GM21447 (cell line): ENCODE measurements at regions not wholly inside any gene's neighbourhood (a gene's known extent, or its start where the extent isn't known, plus 50 kb on each side); places are given as distances from the start of the nearest gene placed in this dataset.

ENCODE experiments used
- ATAC-seq: cut with Tn5 transposase; IDR thresholded peaks from one replicate; pipeline ENCODE4 v1.9.1; 2021; ENCODE audit not compliant: unreplicated experiment

GRCh38 chr16:80144191-80144590, 396.6 kb upstream of the DYNLRB2 start:
- ATAC-seq: peak; percentile 99

- ATAC-seq: no peak
Observed at GRCh38 chr16:80142940-80143339, 397.9 kb upstream of the DYNLRB2 start.

GRCh38 chr16:80142281-80142680, 398.5 kb upstream of the DYNLRB2 start:
- ATAC-seq: no peak

GRCh38 chr16:80129791-80130190, 411.0 kb upstream of the DYNLRB2 start:
- no peak for ATAC-seq

- ATAC-seq: no peak
Observed at GRCh38 chr16:80125677-80126076, 415.1 kb upstream of the DYNLRB2 start.

GRCh38 chr16:80123189-80123588, 417.6 kb upstream of the DYNLRB2 start:
- ATAC-seq: no peak

- no peak for ATAC-seq
Observed at GRCh38 chr16:80122115-80122514, 418.7 kb upstream of the DYNLRB2 start.

- no peak for ATAC-seq
Observed at GRCh38 chr16:80121522-80121909, 419.3 kb upstream of the DYNLRB2 start.

GRCh38 chr16:80120899-80121521, 419.8 kb upstream of the DYNLRB2 start:
- no peak for ATAC-seq

GRCh38 chr16:80117556-80118130, 423.1 kb upstream of the DYNLRB2 start:
- ATAC-seq: no peak

GRCh38 chr16:80116711-80117110, 424.1 kb upstream of the DYNLRB2 start:
- ATAC-seq: no peak

GRCh38 chr16:80114699-80115098, 426.1 kb upstream of the DYNLRB2 start:
- no peak for ATAC-seq

- no peak for ATAC-seq
Observed at GRCh38 chr16:80113873-80114574, 426.8 kb upstream of the DYNLRB2 start.

- ATAC-seq: no peak
Observed at GRCh38 chr16:80109581-80109980, 431.2 kb upstream of the DYNLRB2 start.

GRCh38 chr16:80107900-80108299, 432.9 kb upstream of the DYNLRB2 start:
- ATAC-seq: no peak

- ATAC-seq: no peak
Observed at GRCh38 chr16:80105751-80106150, 435.0 kb upstream of the DYNLRB2 start.

GRCh38 chr16:80105160-80105559, 435.6 kb upstream of the DYNLRB2 start:
- no peak for ATAC-seq

GRCh38 chr16:80104401-80104800, 436.4 kb upstream of the DYNLRB2 start:
- ATAC-seq: no peak

GRCh38 chr16:80103463-80103862, 437.3 kb upstream of the DYNLRB2 start:
- no peak for ATAC-seq

GRCh38 chr16:80100846-80101451, 439.8 kb upstream of the DYNLRB2 start:
- ATAC-seq: no peak

GRCh38 chr16:80100186-80100585, 440.6 kb upstream of the DYNLRB2 start:
- no peak for ATAC-seq

GRCh38 chr16:80097098-80097497, 443.7 kb upstream of the DYNLRB2 start:
- ATAC-seq: no peak
